ENCODE measurements at regions not wholly inside any gene's neighbourhood (a gene's known extent, or its start where the extent isn't known, plus 50 kb on each side); places are given as distances from the start of the nearest gene placed in this dataset.

DNA sequence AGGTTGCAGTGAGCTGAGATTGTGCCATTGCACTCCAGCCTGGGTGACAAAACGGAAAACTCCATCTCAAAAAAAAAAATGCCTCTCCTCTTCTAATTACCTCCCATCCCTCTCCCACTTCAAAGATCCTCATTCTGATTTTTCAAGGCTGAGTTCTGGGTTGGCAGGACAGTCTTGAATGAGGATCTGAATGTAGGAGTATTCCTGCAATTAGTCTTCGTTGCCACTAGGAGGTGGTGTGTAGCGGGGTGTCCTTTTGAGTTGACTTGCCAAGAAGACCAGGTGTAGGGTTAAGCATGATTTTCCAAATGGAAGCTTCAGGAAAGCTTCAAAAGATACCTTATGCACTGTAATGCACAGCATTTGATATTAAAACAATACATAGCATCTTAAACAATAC lies 169.9 kb downstream of the ASMT start:
- TF ChIP-seq, protein P1, sequence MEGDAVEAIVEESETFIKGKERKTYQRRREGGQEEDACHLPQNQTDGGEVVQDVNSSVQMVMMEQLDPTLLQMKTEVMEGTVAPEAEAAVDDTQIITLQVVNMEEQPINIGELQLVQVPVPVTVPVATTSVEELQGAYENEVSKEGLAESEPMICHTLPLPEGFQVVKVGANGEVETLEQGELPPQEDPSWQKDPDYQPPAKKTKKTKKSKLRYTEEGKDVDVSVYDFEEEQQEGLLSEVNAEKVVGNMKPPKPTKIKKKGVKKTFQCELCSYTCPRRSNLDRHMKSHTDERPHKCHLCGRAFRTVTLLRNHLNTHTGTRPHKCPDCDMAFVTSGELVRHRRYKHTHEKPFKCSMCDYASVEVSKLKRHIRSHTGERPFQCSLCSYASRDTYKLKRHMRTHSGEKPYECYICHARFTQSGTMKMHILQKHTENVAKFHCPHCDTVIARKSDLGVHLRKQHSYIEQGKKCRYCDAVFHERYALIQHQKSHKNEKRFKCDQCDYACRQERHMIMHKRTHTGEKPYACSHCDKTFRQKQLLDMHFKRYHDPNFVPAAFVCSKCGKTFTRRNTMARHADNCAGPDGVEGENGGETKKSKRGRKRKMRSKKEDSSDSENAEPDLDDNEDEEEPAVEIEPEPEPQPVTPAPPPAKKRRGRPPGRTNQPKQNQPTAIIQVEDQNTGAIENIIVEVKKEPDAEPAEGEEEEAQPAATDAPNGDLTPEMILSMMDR (conservative IDR thresholded peaks at IDR 0.05 in 1 of 2, IDR thresholded peaks at IDR 0.05 in 1 of 2; ENCODE audit: low read depth in 1 of 2, low read length in 2 of 2): no peak
- TF ChIP-seq EZH2 (IDR thresholded peaks at IDR 0.05; ENCODE audit: low read length, missing control alignments): no peak

All from fibroblast of lung (primary cell).